HG03442 (cell line): ENCODE measurements at regions not wholly inside any gene's neighbourhood (a gene's known extent, or its start where the extent isn't known, plus 50 kb on each side); places are given as distances from the start of the nearest gene placed in this dataset.
"Not testable (repeated sequence)": the region's sequence is repeated elsewhere in the genome, so short reads cannot be mapped to it uniquely, and the experiment has no call there.

Experiments
- ATAC-seq: cut with Tn5 transposase; IDR thresholded peaks from one replicate; pipeline ENCODE4 v1.9.1; 2021; ENCODE audit warnings: mild to moderate bottlenecking, moderate library complexity; ENCODE audit not compliant: unreplicated experiment

GRCh38 chr14:19168261-19168660, 201.0 kb downstream of the POTEM start:
- not testable (repeated sequence) for ATAC-seq

- not testable (repeated sequence) for ATAC-seq
Observed at GRCh38 chr14:19169561-19170362, 202.5 kb downstream of the POTEM start.

GRCh38 chr14:19172745-19173144, 205.5 kb downstream of the POTEM start:
- ATAC-seq = not testable (repeated sequence)

- not testable (repeated sequence) for ATAC-seq
Observed at GRCh38 chr14:19173188-19173587, 206.0 kb downstream of the POTEM start.

- ATAC-seq = not testable (repeated sequence)
Observed at GRCh38 chr14:19177435-19177834, 210.2 kb downstream of the POTEM start.

GRCh38 chr14:19180297-19180696, 213.1 kb downstream of the POTEM start:
- ATAC-seq = not testable (repeated sequence)

DNA sequence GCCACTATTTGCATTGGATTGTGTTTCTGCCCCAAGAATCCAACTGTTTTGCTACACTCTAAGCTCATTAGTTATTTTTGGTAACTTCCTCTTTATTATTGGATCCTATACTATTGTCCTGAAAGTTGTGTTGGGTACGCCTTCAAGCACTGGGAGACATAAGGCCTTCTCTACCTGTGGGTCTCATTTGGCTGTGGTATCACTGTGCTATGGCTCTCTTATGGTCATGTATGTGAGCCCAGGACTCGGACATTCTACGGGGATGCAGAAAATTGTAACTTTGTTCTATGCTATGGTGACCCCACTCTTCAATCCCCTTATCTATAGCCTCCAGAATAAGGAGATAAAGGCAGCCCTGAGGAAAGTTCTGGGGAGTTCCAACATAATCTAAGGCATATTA, 213.6 kb downstream of the POTEM start:
- ATAC-seq = not testable (repeated sequence)

GRCh38 chr14:19195146-19195545, 227.9 kb downstream of the POTEM start:
- not testable (repeated sequence) for ATAC-seq

DNA sequence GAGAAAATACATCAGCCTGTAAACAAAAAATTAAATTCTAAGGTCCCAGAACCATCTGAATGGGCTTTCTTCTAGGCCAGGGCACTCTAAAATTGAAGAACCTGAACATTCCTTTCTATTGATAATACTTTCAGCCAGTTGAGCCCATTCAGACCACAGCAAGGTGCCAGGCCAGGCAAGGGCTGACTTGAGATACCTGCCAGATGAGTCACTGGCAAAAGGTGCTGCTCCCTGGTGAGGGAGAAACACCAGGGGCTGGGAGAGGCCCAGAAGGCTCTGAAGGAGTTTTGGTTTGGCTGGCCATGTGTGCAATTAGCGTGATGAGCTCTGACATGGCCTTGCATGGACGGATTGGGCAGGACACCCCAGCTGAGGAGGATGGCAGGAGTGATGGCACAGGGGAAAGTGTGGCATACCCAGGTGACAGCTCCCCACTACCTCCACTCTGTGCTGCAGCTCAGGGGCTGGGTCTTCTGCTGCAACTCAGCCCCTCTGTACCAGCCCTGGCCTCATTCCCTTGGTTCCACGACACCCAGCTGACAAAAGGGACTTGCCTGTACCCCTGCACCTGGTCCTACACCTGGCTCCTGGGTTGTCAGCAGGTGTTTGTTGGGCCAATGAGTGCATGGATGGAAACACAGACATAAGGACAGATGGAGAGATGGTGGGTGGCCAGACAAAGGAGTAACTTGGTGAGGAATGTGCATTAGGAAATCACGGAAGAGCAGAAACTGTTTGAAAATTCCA, 230.4 kb downstream of the POTEM start:
- not testable (repeated sequence) for ATAC-seq

DNA sequence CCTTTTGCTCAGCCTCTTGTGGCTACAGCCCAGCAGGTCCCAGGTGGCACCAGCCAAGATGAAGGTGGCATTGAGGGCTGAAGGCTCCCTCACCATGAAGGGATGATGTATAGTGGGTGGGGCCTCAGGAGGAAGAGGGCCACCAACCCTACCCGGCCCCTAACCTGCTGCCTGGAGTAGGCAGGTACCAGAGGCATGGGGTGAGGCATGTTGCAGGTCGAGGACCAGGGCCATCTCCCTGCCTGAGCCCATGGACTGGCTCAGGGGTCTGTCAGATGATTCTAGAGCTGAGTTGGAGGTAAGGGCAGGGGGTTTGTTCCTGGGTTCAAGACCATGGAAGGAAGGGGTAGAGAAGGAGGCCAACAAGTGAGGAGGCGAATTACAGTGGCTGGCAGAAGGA, 231.1 kb downstream of the POTEM start:
- ATAC-seq = not testable (repeated sequence)

DNA sequence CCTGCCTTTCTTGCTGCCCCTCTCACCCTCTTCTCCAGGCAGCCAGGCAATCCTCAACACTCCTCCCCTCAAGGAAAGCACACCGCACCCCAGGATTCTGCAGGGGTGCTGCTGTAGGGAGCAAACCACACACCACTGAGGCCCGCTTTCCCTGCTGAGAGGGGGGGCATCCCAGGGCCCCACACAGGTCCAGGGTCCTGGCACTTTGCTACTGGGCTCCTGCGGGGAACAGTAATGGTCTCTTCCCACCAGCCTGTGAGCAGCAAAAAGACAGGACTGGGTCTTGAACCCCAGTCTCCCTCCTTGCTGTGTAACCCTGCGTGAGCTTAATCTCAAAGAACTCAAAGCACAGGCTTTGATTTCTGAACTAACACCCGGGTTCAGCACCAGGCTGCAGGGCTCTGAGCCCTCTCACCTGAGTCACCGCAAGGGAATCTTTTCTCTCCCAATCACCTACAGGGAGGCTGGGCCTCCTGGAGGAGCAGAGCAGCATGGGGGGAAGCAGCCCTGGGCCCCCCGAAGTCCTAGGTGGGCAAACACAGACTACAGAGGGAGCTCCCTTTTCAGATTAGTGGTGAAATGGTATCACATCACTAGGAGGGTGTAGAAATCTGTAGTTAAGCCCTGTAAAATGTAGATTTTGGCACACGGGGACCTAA, 232.6 kb downstream of the POTEG start:
- not testable (repeated sequence) for ATAC-seq

- not testable (repeated sequence) for ATAC-seq
Observed at GRCh38 chr14:19202053-19202442, 232.1 kb downstream of the POTEG start.

DNA sequence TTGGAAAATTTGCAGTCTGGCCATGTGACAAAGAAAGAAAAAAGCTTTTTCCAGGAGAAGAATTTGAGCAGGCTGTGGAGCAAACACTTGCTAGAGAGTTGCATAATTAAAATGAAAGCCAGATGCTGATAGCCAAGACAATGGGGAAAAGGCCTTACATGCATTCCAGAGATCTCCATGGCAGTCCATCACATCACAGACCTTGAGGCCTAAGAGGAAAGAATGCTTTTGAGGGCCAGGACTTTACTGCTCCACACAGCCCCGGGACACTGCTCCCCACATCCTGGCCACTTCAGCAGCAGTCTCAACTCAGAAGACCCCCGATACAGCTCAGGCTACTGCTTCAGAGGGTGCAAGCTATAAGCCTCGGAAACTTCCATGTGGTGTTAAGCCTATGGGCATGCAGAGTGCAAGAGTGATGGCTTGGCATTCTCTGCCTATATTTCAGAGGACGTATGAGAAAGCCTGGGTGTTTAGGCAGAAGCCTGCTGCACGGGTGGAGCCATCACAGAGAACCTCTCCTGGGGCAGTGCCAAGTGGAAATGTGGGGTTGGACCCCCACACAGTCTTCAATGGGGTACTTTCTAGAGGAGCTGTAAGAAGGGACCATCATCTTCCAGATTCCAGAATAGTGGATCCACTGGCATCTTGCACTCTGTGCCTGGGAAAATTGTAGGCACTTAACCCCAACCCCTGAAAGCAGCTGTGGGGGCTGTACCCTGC, 230.7 kb downstream of the POTEG start:
- ATAC-seq = not testable (repeated sequence)

GRCh38 chr14:19204827-19205226, 229.3 kb downstream of the POTEG start:
- ATAC-seq = not testable (repeated sequence)

DNA sequence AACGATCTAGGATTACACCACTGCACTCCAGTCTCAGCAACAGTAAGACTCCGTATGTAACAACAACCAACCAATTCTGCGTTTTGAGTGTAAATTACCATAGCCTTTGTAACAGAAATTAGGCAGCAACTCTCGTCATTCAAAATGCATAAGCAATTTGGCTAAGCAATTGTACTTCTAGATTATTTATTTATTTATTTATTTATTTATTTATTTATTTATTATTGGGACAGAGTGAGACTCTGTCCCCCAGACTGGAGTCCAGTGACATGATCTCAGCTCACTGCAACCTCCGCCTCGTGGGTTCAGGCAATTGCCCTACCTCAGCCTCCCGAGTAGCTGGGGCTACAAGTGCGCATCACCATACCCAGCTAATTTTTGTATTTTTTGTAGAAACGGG, 217.7 kb downstream of the POTEG start:
- ATAC-seq = not testable (repeated sequence)

- ATAC-seq = not testable (repeated sequence)
Observed at GRCh38 chr14:19219423-19219822, 214.7 kb downstream of the POTEG start.

GRCh38 chr14:19231421-19231820, 202.7 kb downstream of the POTEG start:
- ATAC-seq = not testable (repeated sequence)

- ATAC-seq = not testable (repeated sequence)
Observed at GRCh38 chr14:19234059-19234458, 200.1 kb downstream of the POTEG start.

- ATAC-seq = not testable (repeated sequence)
Observed at GRCh38 chr14:19237656-19238055, 196.5 kb downstream of the POTEG start.

DNA sequence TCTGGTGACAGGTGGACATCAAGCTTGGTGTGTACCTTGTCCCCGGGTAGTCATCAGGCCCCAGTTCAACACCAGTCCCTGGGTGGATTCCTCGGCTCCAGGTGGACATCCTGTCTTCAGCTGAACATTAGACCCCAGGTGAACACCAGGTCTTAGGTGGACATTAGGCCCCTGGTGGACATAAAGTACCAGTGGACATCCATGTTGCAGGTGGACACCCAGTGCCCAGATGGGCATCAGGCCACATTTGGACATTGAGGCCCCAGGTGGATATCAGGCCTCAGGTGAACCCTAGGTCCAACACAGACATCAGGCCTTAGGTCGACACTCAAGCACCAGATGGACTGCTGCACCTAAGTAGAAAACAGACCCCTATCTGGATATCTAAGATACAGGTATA, 195.6 kb downstream of the POTEG start:
- not testable (repeated sequence) for ATAC-seq

DNA sequence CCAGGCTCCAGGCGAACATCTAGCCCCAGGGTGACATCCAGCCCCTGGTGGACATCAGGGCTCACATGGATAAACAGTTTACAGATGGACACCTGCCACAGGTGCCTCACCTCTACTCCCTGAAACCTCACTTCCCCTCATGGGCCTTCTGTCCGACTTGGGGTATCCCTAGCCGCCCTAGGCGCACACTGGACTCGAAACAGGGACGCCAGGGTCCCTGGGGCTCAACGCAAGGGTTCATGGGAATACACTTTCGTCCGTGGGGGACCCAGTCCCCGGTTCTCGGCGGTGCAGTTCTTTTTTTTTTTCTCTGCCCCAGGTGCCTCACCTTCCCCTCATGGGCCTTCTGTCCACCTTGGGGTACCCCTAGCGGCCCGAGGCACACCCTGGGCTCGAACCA, 194.2 kb downstream of the POTEG start:
- not testable (repeated sequence) for ATAC-seq
